GM23338 (cell line): ENCODE measurements at regions not wholly inside any gene's neighbourhood (a gene's known extent, or its start where the extent isn't known, plus 50 kb on each side); places are given as distances from the start of the nearest gene placed in this dataset.

Source experiments
- EZH2 ChIP-seq: fragments of 200-600 bp; sonication (generic); IDR thresholded peaks from one replicate; pipeline ENCODE4 v1.8.0; 2017; ENCODE audit warnings: antibody characterized with exemption, mild to moderate bottlenecking, low read depth; ENCODE audit not compliant: unreplicated experiment
- JUNB ChIP-seq: IDR thresholded peaks from one replicate; pipeline ENCODE4 v1.6.1; 2016; ENCODE audit warnings: antibody characterized with exemption; ENCODE audit not compliant: unreplicated experiment
- NANOG ChIP-seq: IDR thresholded peaks from 2 replicates; pipeline ENCODE4 v1.6.1; 2016; ENCODE audit warnings: antibody characterized with exemption, borderline replicate concordance
- POLR2AphosphoS5 ChIP-seq: IDR thresholded peaks from 2 replicates; pipeline ENCODE4 v1.6.1; 2016; ENCODE audit warnings: antibody characterized with exemption, low read depth
- REST ChIP-seq: IDR thresholded peaks from one replicate; pipeline ENCODE4 v1.6.1; 2018; ENCODE audit warnings: antibody characterized with exemption; ENCODE audit not compliant: unreplicated experiment
- STAT1 ChIP-seq: IDR thresholded peaks from one replicate; pipeline ENCODE4 v1.6.1; 2016; ENCODE audit warnings: antibody characterized with exemption; ENCODE audit not compliant: unreplicated experiment
- ZNF114 ChIP-seq: fragments of 250-450 bp; sonication (Bioruptor Pico); IDR thresholded peaks from 2 replicates; pipeline ENCODE4 v1.5.0; 2020; ENCODE audit warnings: mild to moderate bottlenecking, moderate library complexity
- TF ChIP-seq, protein P1 (sequence below), 2 experiments: fragments of 200-600 bp in 1 of 2; sonication (generic) in 1 of 2; conservative IDR thresholded peaks; 2 replicates each; pipeline versions ENCODE4 v1.5.1 to v1.6.1; 2016 to 2017; ENCODE audit warnings: antibody characterized with exemption in 2 of 2, low read depth in 2 of 2, mild to moderate bottlenecking in 2 of 2, moderate library complexity in 1 of 2

GRCh38 chr1:59012378-59012777, 228.5 kb upstream of the JUN start:
- TF ChIP-seq, protein P1, sequence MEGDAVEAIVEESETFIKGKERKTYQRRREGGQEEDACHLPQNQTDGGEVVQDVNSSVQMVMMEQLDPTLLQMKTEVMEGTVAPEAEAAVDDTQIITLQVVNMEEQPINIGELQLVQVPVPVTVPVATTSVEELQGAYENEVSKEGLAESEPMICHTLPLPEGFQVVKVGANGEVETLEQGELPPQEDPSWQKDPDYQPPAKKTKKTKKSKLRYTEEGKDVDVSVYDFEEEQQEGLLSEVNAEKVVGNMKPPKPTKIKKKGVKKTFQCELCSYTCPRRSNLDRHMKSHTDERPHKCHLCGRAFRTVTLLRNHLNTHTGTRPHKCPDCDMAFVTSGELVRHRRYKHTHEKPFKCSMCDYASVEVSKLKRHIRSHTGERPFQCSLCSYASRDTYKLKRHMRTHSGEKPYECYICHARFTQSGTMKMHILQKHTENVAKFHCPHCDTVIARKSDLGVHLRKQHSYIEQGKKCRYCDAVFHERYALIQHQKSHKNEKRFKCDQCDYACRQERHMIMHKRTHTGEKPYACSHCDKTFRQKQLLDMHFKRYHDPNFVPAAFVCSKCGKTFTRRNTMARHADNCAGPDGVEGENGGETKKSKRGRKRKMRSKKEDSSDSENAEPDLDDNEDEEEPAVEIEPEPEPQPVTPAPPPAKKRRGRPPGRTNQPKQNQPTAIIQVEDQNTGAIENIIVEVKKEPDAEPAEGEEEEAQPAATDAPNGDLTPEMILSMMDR (conservative IDR thresholded peaks at IDR 0.05; ENCODE audit: low read depth in 2 of 2), result no peak
- TF ChIP-seq POLR2AphosphoS5 (no peak), EZH2 (no peak), STAT1 (no peak), REST (no peak), JUNB (no peak), NANOG (no peak), ZNF114 (CRISPR knock-in tag) (no peak)
